Stimulated activated CD4-positive, alpha-beta T cell treated with anti-CD3 and anti-CD28 coated beads, Interleukin-2, amount 100 ng/mL, for 4 hours (primary cell): ENCODE measurements at regions not wholly inside any gene's neighbourhood (a gene's known extent, or its start where the extent isn't known, plus 50 kb on each side); places are given as distances from the start of the nearest gene placed in this dataset.

Source experiments
- DNase-seq: peaks from one replicate; pipeline ENCODE4 v3.0.0-alpha.2; 2020; ENCODE audit warnings: low read depth

GRCh38 chr5:165559645-165560044 lies 2054.2 kb downstream of the MAT2B start:
- no peak for DNase-seq

GRCh38 chr5:165560648-165561047 lies 2055.2 kb downstream of the MAT2B start:
- no peak for DNase-seq

GRCh38 chr5:165565911-165566310 lies 2060.5 kb downstream of the MAT2B start:
- DNase-seq = no peak

GRCh38 chr5:165569551-165569950 lies 2064.1 kb downstream of the MAT2B start:
- DNase-seq = no peak

GRCh38 chr5:165573445-165573844 lies 2068.0 kb downstream of the MAT2B start:
- DNase-seq = no peak

GRCh38 chr5:165574100-165574499 lies 2068.7 kb downstream of the MAT2B start:
- no peak for DNase-seq

GRCh38 chr5:165576678-165577275 lies 2071.4 kb downstream of the MAT2B start:
- DNase-seq = no peak

- DNase-seq = no peak
These were observed 2074.5 kb downstream of the MAT2B start for GRCh38 chr5:165579911-165580310.

GRCh38 chr5:165594693-165595092 lies 2089.3 kb downstream of the MAT2B start:
- no peak for DNase-seq

GRCh38 chr5:165602529-165602928 lies 2097.1 kb downstream of the MAT2B start:
- DNase-seq = no peak

- no peak for DNase-seq
These were observed 2101.6 kb downstream of the MAT2B start for GRCh38 chr5:165607026-165607425.

GRCh38 chr5:165609871-165610270 lies 2104.5 kb downstream of the MAT2B start:
- DNase-seq = no peak

GRCh38 chr5:165616490-165617405 lies 2111.3 kb downstream of the MAT2B start:
- no peak for DNase-seq

GRCh38 chr5:165617491-165617890 lies 2112.1 kb downstream of the MAT2B start:
- no peak for DNase-seq

GRCh38 chr5:165620394-165620793 lies 2115.0 kb downstream of the MAT2B start:
- DNase-seq = no peak

- DNase-seq = no peak
These were observed 2117.6 kb downstream of the MAT2B start for GRCh38 chr5:165622864-165623536.

- DNase-seq = no peak
These were observed 2118.9 kb downstream of the MAT2B start for GRCh38 chr5:165624166-165624946.

- no peak for DNase-seq
These were observed 2120.7 kb downstream of the MAT2B start for GRCh38 chr5:165626161-165626560.

- no peak for DNase-seq
These were observed 2122.2 kb downstream of the MAT2B start for GRCh38 chr5:165627548-165628170.

GRCh38 chr5:165630261-165630778 lies 2124.9 kb downstream of the MAT2B start:
- no peak for DNase-seq

- no peak for DNase-seq
These were observed 2125.8 kb downstream of the MAT2B start for GRCh38 chr5:165631235-165631634.
